Esophagus squamous epithelium (tissue), 4 donors: ENCODE measurements at regions not wholly inside any gene's neighbourhood (a gene's known extent, or its start where the extent isn't known, plus 50 kb on each side); places are given as distances from the start of the nearest gene placed in this dataset.

ENCODE experiments used
- POLR2A ChIP-seq, 4 donors: fragments of 450-650 bp; IDR thresholded peaks; one replicate each; pipeline ENCODE4 v1.6.1; 2017; ENCODE audit warnings: antibody characterized with exemption in 4 of 4, mild to moderate bottlenecking in 4 of 4, moderate library complexity in 3 of 4
- TF ChIP-seq, protein P1 (sequence below), 6 experiments: fragments of 450-650 bp in 4 of 6; fragments of 200-600 bp in 2 of 6; sonication (generic) in 2 of 6; IDR thresholded peaks; one replicate each; pipeline ENCODE4 v1.5.1; 2016 to 2019; ENCODE audit warnings: antibody characterized with exemption in 6 of 6, mild to moderate bottlenecking in 4 of 6, moderate library complexity in 4 of 6

DNA sequence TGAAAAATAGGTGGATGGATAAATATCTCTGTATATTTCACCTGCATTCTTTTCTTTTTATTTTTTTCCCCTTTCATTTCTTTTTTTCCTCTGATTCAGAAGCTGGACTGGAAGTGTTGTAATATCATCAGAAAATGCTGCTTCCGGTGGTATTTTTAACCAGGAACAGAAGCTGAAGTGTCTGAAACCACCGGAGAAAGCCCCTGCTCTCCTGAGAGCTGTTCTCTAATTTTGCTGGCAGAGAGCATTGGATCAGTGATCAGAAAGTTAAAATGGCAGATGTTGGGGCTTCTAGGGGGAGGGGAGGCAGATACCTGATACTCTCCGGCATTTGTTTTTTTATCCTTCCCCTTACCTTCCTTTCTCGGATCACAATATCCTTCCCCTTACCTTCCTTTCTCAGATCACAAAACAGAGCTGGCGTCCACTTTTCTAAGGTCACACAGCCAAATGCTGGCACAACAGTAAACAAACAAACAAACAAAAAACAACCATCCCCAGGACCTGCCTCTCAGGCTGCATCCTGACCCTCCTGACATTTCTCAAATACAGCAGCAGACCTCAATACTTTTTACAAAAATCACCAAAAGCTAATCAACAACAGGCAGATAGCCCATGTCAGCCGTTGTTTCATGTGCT lies 143.2 kb upstream of the ZNF217 start:
- TF ChIP-seq, protein P1, sequence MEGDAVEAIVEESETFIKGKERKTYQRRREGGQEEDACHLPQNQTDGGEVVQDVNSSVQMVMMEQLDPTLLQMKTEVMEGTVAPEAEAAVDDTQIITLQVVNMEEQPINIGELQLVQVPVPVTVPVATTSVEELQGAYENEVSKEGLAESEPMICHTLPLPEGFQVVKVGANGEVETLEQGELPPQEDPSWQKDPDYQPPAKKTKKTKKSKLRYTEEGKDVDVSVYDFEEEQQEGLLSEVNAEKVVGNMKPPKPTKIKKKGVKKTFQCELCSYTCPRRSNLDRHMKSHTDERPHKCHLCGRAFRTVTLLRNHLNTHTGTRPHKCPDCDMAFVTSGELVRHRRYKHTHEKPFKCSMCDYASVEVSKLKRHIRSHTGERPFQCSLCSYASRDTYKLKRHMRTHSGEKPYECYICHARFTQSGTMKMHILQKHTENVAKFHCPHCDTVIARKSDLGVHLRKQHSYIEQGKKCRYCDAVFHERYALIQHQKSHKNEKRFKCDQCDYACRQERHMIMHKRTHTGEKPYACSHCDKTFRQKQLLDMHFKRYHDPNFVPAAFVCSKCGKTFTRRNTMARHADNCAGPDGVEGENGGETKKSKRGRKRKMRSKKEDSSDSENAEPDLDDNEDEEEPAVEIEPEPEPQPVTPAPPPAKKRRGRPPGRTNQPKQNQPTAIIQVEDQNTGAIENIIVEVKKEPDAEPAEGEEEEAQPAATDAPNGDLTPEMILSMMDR (IDR thresholded peaks at IDR 0.05) = no peak
- TF ChIP-seq POLR2A (IDR thresholded peaks at IDR 0.05) = no peak
